ENCODE measurements at regions not wholly inside any gene's neighbourhood (a gene's known extent, or its start where the extent isn't known, plus 50 kb on each side); places are given as distances from the start of the nearest gene placed in this dataset.
"Not testable (repeated sequence)": the region's sequence is repeated elsewhere in the genome, so short reads cannot be mapped to it uniquely, and the experiment has no call there.

DNA sequence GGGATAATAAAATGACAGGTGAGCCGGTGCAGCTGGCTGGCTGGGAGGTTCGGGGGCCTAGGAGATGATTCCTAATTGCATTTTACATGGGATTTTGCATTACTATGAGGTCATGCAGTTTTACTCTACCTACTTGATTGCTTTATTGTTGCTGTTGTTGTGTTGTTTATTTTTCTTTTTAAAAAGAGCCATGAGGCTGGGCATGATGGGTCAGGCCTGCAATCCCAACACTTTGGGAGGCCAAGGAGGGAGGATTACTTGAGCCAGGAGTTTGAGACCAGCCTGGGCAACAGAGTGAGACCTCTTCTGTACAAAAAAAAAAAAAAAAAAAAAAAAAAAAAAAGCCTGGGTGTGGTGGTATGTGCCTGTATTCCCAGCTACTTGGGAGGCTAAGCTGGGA is 104.8 kb downstream of the GJA1 start:
- TF ChIP-seq, protein P1, sequence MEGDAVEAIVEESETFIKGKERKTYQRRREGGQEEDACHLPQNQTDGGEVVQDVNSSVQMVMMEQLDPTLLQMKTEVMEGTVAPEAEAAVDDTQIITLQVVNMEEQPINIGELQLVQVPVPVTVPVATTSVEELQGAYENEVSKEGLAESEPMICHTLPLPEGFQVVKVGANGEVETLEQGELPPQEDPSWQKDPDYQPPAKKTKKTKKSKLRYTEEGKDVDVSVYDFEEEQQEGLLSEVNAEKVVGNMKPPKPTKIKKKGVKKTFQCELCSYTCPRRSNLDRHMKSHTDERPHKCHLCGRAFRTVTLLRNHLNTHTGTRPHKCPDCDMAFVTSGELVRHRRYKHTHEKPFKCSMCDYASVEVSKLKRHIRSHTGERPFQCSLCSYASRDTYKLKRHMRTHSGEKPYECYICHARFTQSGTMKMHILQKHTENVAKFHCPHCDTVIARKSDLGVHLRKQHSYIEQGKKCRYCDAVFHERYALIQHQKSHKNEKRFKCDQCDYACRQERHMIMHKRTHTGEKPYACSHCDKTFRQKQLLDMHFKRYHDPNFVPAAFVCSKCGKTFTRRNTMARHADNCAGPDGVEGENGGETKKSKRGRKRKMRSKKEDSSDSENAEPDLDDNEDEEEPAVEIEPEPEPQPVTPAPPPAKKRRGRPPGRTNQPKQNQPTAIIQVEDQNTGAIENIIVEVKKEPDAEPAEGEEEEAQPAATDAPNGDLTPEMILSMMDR (conservative IDR thresholded peaks at IDR 0.05; ENCODE audit: low read depth, low read length) = no peak
- no peak for DNase-seq (ENCODE audit: low read depth)
- no peak overlapping the region for H3K4me3 ChIP-seq (ENCODE audit: low read depth, low read length)

DNA sequence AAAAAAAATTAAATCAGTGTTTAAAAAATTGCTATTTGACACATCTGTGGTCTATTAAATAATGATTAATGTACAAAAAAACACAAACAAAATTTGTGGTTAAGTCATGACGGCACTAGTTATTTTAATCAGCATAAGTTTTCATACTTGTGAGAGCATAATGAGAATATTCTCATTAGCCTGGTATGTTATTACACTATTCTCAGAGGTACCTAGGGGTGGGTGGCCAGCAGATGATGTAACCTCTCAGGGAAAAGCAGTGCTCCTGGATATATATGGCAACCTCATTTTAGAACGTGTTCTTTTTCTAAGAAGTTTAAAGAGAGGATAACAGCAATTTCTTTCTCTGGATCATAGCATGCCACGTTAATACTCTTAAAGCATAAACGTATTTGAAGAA is 109.2 kb downstream of the GJA1 start:
- TF ChIP-seq, protein P1 (conservative IDR thresholded peaks at IDR 0.05; ENCODE audit: low read depth, low read length) = no peak
- no peak overlapping the region for H3K4me3 ChIP-seq (ENCODE audit: low read depth, low read length)
- no peak for DNase-seq (ENCODE audit: low read depth)

DNA sequence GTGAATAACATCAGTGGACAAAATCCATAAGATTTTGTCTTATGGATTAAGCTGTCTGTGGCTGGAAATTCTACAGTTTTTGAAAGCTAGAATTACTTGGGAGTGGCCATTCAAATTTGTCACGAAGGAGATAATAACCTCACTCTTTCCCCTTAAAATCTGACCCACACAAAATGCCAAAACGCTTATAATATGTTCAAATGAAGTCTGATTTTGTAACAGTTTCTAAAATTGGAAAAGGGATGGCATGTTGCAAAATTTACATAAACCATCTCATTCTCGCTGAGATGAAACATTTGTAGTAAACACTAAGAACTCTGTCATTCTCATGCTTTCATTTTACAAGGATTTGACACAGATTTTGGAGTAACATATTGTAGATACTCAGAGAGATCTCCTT is 112.7 kb downstream of the GJA1 start:
- TF ChIP-seq, protein P1 (conservative IDR thresholded peaks at IDR 0.05; ENCODE audit: low read depth, low read length) = no peak
- no peak overlapping the region for H3K4me3 ChIP-seq (ENCODE audit: low read depth, low read length)
- DNase-seq (ENCODE audit: low read depth) = no peak

DNA sequence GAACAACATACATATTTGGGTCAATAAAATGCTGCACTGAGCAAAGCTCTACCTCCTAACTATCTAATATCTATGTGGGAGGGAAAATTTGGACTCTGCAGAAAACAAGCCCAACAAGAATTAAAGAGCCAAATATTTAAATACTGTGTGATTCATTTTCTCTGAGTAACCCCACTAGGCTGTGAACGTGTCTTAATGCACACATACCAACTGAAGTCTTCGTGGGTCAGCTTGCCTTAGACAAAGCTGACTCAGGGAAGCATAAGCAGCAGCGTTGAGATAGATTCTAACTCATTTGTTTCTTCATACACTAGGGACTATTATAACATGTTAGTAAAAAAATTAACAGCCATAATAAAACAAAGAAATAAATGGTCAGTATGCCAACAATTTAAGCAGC is 114.3 kb downstream of the GJA1 start:
- DNase-seq (ENCODE audit: low read depth) = peak; percentile 84
- TF ChIP-seq, protein P1 (conservative IDR thresholded peaks at IDR 0.05; ENCODE audit: low read depth, low read length) = no peak
- H3K4me3 ChIP-seq (ENCODE audit: low read depth, low read length) = no peak overlapping the region

DNA sequence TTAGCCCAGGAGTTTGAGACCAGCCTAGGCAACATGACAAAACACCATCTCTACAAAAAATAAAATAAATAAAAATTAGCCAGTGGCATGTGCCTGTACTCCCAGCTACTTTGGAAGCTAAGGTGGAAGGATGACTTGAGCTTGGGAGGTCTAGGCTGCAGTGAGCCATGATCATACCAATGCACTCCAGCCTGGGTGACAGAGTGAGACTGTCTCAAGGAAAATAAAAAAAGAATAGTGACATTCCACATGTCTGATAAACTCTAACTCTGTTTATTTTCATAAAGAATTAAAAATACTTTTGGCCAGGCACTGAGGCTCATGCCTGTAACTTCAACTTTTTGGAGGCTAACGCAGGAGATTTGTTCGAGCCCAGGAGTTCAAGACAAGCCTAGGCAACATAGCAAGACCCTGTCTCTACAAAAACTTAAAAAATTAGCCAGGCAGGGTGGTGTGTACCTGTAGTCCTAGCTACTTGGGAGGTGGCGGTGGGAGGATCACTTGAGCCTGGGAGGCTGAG is 115.1 kb downstream of the GJA1 start:
- DNase-seq (ENCODE audit: low read depth) = no peak
- no peak overlapping the region for H3K4me3 ChIP-seq (ENCODE audit: low read depth, low read length)
- TF ChIP-seq, protein P1 (conservative IDR thresholded peaks at IDR 0.05; ENCODE audit: low read depth, low read length) = no peak

DNA sequence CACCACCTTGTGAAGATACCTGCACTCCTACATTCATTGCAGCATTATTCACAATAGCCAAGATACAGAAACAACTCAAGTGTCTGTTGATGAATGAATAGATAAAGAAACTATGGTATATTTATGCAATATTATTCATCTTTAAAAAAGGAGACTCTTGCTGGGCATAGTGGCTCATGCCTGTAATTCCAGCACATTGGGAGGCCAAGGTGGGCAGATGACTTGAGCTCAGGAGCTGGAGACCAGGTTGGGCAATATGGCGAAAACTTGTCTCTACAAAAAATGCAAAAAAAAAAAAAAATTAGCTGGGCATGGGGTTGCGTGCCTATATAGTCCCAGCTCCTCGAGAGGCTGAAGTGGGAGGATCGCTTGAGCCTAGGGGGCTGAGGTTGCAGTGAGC is 119.8 kb downstream of the GJA1 start:
- TF ChIP-seq, protein P1 (conservative IDR thresholded peaks at IDR 0.05; ENCODE audit: low read depth, low read length) = no peak
- no peak overlapping the region for H3K4me3 ChIP-seq (ENCODE audit: low read depth, low read length)
- DNase-seq (ENCODE audit: low read depth) = no peak

DNA sequence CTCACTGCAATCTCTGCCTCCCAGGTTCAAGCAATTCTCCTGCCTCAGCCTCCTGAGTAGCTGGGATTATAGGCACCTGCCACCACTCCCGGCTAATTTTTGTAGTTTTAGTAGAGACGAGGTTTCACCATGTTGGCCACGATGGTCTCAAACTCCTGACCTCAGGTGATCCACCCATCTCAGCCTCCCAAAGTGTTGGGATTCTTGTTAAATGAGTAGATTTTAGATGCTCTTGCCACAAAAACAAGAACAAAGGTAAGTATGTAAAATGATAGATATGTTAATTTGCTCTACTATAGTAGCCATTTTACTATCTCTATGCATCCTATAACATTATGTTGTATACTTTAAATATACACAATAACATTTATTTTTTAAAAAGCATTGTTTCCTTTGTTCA is 120.7 kb downstream of the GJA1 start:
- not testable (repeated sequence) for DNase-seq (ENCODE audit: low read depth); H3K4me3 ChIP-seq (ENCODE audit: low read depth, low read length)

All from choroid plexus epithelial cell (primary cell).